Small intestine (tissue), 7 donors: ENCODE measurements at regions not wholly inside any gene's neighbourhood (a gene's known extent, or its start where the extent isn't known, plus 50 kb on each side); places are given as distances from the start of the nearest gene placed in this dataset.

ENCODE experiments used
- DNase-seq, 2 donors: peaks; one replicate each; pipeline versions ENCODE4 v3.0.0 to v3.0.0-alpha.2; 2013
- FAIRE-seq: peaks from 2 replicates; lab custom pipeline; 2012; peaks lifted over from hg19 to GRCh38; lab: Jason Lieb, UNC
- H3K27ac ChIP-seq, 3 donors: one replicate each; pipeline ENCODE4 v1.5.1; 2013; ENCODE audit warnings: low read length in 2 of 3, mild to moderate bottlenecking in 2 of 3, control low read depth in 1 of 3, inconsistent platforms in 1 of 3, low read depth in 1 of 3, moderate library complexity in 1 of 3
- H3K27me3 ChIP-seq, 3 donors: one replicate each; pipeline ENCODE4 v1.6.1; 2013; ENCODE audit warnings: low read length in 3 of 3, inconsistent platforms in 1 of 3; ENCODE audit not compliant: control insufficient read depth in 3 of 3, insufficient read depth in 3 of 3
- H3K36me3 ChIP-seq, 3 donors: one replicate each; pipeline ENCODE4 v1.6.1; 2013; ENCODE audit warnings: low read length in 3 of 3, inconsistent platforms in 1 of 3, low read depth in 1 of 3, mild to moderate bottlenecking in 1 of 3, moderate library complexity in 1 of 3; ENCODE audit not compliant: control insufficient read depth in 3 of 3, insufficient read depth in 2 of 3
- H3K4me1 ChIP-seq, 3 donors: one replicate each; pipeline ENCODE4 v1.6.1; 2013; ENCODE audit warnings: low read length in 2 of 3, inconsistent platforms in 1 of 3, low read depth in 1 of 3, mild to moderate bottlenecking in 1 of 3, moderate library complexity in 1 of 3; ENCODE audit not compliant: control insufficient read depth in 3 of 3, insufficient read depth in 2 of 3
- H3K4me3 ChIP-seq, 3 donors: one replicate each; pipeline ENCODE4 v1.5.1; 2013; ENCODE audit warnings: low read length in 3 of 3, control low read depth in 1 of 3, inconsistent platforms in 1 of 3, low read depth in 1 of 3, mild to moderate bottlenecking in 1 of 3, moderate library complexity in 1 of 3
- H3K9me3 ChIP-seq, 2 donors: one replicate each; pipeline ENCODE4 v1.6.1; 2013; ENCODE audit warnings: low read depth in 1 of 2, low read length in 1 of 2; ENCODE audit not compliant: control insufficient read depth in 2 of 2, insufficient read depth in 1 of 2
- WGBS, 3 donors: extraction: QIAGEN DNeasy Blood & Tissue Kit; methylation state at CpG; one replicate each; pipeline ENCODE4 v1.1.7; 2013; 5-methylcytosine and 5-hydroxymethylcytosine counted together
- donor health status: healthy with polysubstance abuse.
- donor health status: control.
- donor health status: control.
- donor health status: Bipolar disorder and iron deficiency.
- donor health status: healthy.

GRCh38 chr10:4477664-4478063 is 348.3 kb upstream of the AKR1E2 start:
- H3K27me3 ChIP-seq = no peaks in the 10 kb centered on the region
- no peaks in the 10 kb centered on the region for H3K4me1 ChIP-seq
- H3K36me3 ChIP-seq = no peaks in the 10 kb centered on the region
- no peak overlapping the region for H3K27ac ChIP-seq
- DNase-seq (no peak), FAIRE-seq (no peak)
- 55 to 76% (median 73%) methylated on average over 4 of the region's 4 CpGs for WGBS, 3 donors
- H3K9me3 ChIP-seq = no peaks in the 10 kb centered on the region
- no peak overlapping the region for H3K4me3 ChIP-seq

- Histone ChIP-seq H3K9me3 (no peaks in the 10 kb centered on the region), H3K36me3 (no peaks in the 10 kb centered on the region)
- DNase-seq = no peak
These were observed 350.0 kb upstream of the AKR1E2 start for GRCh38 chr10:4475827-4476490.

GRCh38 chr10:4474829-4475228 is 351.2 kb upstream of the AKR1E2 start:
- Histone ChIP-seq H3K36me3 (no peaks in the 10 kb centered on the region), H3K9me3 (no peaks in the 10 kb centered on the region), H3K27ac (no peak overlapping the region), H3K27me3 (no peaks in the 10 kb centered on the region), H3K4me3 (no peak overlapping the region), H3K4me1 (no peaks in the 10 kb centered on the region)
- WGBS, 3 donors = 69 to 73% (median 72%) methylated on average over 8 of the region's 8 CpGs
- no peak for FAIRE-seq
- no peak for DNase-seq

More at GRCh38 chr10:4475827-4476490, 350.0 kb upstream of the AKR1E2 start:
- no peaks in the 10 kb centered on the region for H3K27me3 ChIP-seq
- FAIRE-seq = no peak
- H3K27ac ChIP-seq = no peak overlapping the region
- H3K4me1 ChIP-seq = no peaks in the 10 kb centered on the region
- WGBS, 3 donors = 85 to 91% (median 90%) methylated on average over 13 of the region's 13 CpGs
- H3K4me3 ChIP-seq = no peak overlapping the region

GRCh38 chr10:4473977-4474376 is 352.0 kb upstream of the AKR1E2 start:
- Histone ChIP-seq H3K9me3 (no peaks in the 10 kb centered on the region), H3K4me3 (no peak overlapping the region), H3K4me1 (no peaks in the 10 kb centered on the region), H3K27me3 (no peaks in the 10 kb centered on the region), H3K36me3 (no peaks in the 10 kb centered on the region), H3K27ac (no peak overlapping the region)
- 68 to 76% (median 73%) methylated on average over 2 of the region's 2 CpGs for WGBS, 3 donors
- DNase-seq (no peak), FAIRE-seq (no peak)

GRCh38 chr10:4472190-4472904 is 353.7 kb upstream of the AKR1E2 start:
- DNase-seq (no peak), FAIRE-seq (no peak)
- H3K27me3 ChIP-seq = no peaks in the 10 kb centered on the region
- H3K36me3 ChIP-seq = no peaks in the 10 kb centered on the region
- no peaks in the 10 kb centered on the region for H3K9me3 ChIP-seq
- H3K4me1 ChIP-seq = no peaks in the 10 kb centered on the region
- WGBS, 3 donors = 90 to 91% (median 91%) methylated on average over 7 of the region's 7 CpGs
- no peak overlapping the region for H3K27ac ChIP-seq
- H3K4me3 ChIP-seq = no peak overlapping the region

GRCh38 chr10:4470231-4470835 is 355.7 kb upstream of the AKR1E2 start:
- Histone ChIP-seq H3K27ac (no peak overlapping the region), H3K27me3 (peaks cover 0 to 2% (median 0%) of the 10 kb centered on the region in 3 donors), H3K36me3 (no peaks in the 10 kb centered on the region), H3K9me3 (no peaks in the 10 kb centered on the region), H3K4me3 (no peak overlapping the region), H3K4me1 (no peaks in the 10 kb centered on the region)
- no peak for FAIRE-seq
- 77 to 89% (median 88%) methylated on average over 4 of the region's 4 CpGs for WGBS, 3 donors
- no peak for DNase-seq

- no peaks in the 10 kb centered on the region for H3K9me3 ChIP-seq
- 41 to 55% (median 50%) methylated on average over 1 of the region's 1 CpG for WGBS, 3 donors
- FAIRE-seq (no peak), DNase-seq (no peak)
- peaks cover 0 to 2% (median 0%) of the 10 kb centered on the region in 3 donors for H3K27me3 ChIP-seq
- no peaks in the 10 kb centered on the region for H3K4me1 ChIP-seq
- no peak overlapping the region for H3K27ac ChIP-seq
- H3K36me3 ChIP-seq = no peaks in the 10 kb centered on the region
- H3K4me3 ChIP-seq = no peak overlapping the region
These were observed 358.5 kb upstream of the AKR1E2 start for GRCh38 chr10:4467481-4467880.

GRCh38 chr10:4460267-4460666 is 365.7 kb upstream of the AKR1E2 start:
- peak; percentile 71 for FAIRE-seq
- H3K36me3 ChIP-seq = no peaks in the 10 kb centered on the region
- DNase-seq = no peak
- H3K4me3 ChIP-seq = no peak overlapping the region
- no peaks in the 10 kb centered on the region for H3K9me3 ChIP-seq
- H3K4me1 ChIP-seq = no peaks in the 10 kb centered on the region
- no peak overlapping the region for H3K27ac ChIP-seq
- H3K27me3 ChIP-seq = no peaks in the 10 kb centered on the region
